Astrocyte of the cerebellum (primary cell): ENCODE measurements at regions not wholly inside any gene's neighbourhood (a gene's known extent, or its start where the extent isn't known, plus 50 kb on each side); places are given as distances from the start of the nearest gene placed in this dataset.

Experiments
- DNase-seq: peaks from one replicate; pipeline ENCODE4 v3.0.0-alpha.2; 2011; ENCODE audit warnings: low read depth
- H3K4me3 ChIP-seq: 2 replicates; pipeline ENCODE4 v1.5.1; 2011; ENCODE audit warnings: mild to moderate bottlenecking, low read depth, low read length, moderate library complexity
- CTCF ChIP-seq: IDR thresholded peaks from 2 replicates; pipeline ENCODE4 v1.5.1; 2012; ENCODE audit warnings: low read length, low read depth, moderate library complexity, mild to moderate bottlenecking; ENCODE audit errors: missing control alignments
- in situ Hi-C: cut with HindIII; loops from 2 replicates; pipeline ENCODE4 v1.10.0; 2017; ENCODE audit warnings: low sequenced_read_pairs

GRCh38 chr12:92012691-92013090 lies 133.0 kb downstream of the BTG1 start:
- in situ Hi-C loops, result no loop called here
- H3K4me3 ChIP-seq, result no peak overlapping the region
- DNase-seq, result no peak
- no peak for TF ChIP-seq CTCF

GRCh38 chr12:92010853-92011701 lies 134.6 kb downstream of the BTG1 start:
- TF ChIP-seq CTCF, result no peak
- no peak overlapping the region for H3K4me3 ChIP-seq

GRCh38 chr12:92010368-92010767 lies 135.3 kb downstream of the BTG1 start:
- no peak for TF ChIP-seq CTCF
- no peak overlapping the region for H3K4me3 ChIP-seq
- DNase-seq, result no peak
- in situ Hi-C loops, result no loop called here

More at GRCh38 chr12:92010853-92011701, 134.6 kb downstream of the BTG1 start:
- no peak for DNase-seq
- in situ Hi-C loops, result no loop called here

- H3K4me3 ChIP-seq, result no peak overlapping the region
- no peak for DNase-seq
- in situ Hi-C loops, result loop anchor here (5.0 kb wide), 1 partner anchor 99 kb away; no protein-coding TSS in a partner anchor
- TF ChIP-seq CTCF, result no peak
These were observed 137.3 kb downstream of the BTG1 start for GRCh38 chr12:92008345-92008744.

- H3K4me3 ChIP-seq, result no peak overlapping the region
- DNase-seq, result no peak
- no peak for TF ChIP-seq CTCF
- in situ Hi-C loops, result loop anchor here (5.0 kb wide), 1 partner anchor 100 kb away; no protein-coding TSS in a partner anchor
These were observed 137.9 kb downstream of the BTG1 start for GRCh38 chr12:92007787-92008186.

GRCh38 chr12:92003701-92004100 lies 141.9 kb downstream of the BTG1 start:
- H3K4me3 ChIP-seq, result no peak overlapping the region
- no peak for DNase-seq
- in situ Hi-C loops, result no loop called here
- TF ChIP-seq CTCF, result no peak
